ENCODE measurements at regions not wholly inside any gene's neighbourhood (a gene's known extent, or its start where the extent isn't known, plus 50 kb on each side); places are given as distances from the start of the nearest gene placed in this dataset.

- TF ChIP-seq EZH2 (IDR thresholded peaks at IDR 0.05; ENCODE audit: borderline replicate concordance, low read length) = no peak
- TF ChIP-seq CTCF (IDR thresholded peaks at IDR 0.05; ENCODE audit: low read length) = no peak
Observed at GRCh38 chr2:160973991-160974390, 186.2 kb upstream of the TANK start.
